ENCODE measurements at regions not wholly inside any gene's neighbourhood (a gene's known extent, or its start where the extent isn't known, plus 50 kb on each side); places are given as distances from the start of the nearest gene placed in this dataset.

DNA sequence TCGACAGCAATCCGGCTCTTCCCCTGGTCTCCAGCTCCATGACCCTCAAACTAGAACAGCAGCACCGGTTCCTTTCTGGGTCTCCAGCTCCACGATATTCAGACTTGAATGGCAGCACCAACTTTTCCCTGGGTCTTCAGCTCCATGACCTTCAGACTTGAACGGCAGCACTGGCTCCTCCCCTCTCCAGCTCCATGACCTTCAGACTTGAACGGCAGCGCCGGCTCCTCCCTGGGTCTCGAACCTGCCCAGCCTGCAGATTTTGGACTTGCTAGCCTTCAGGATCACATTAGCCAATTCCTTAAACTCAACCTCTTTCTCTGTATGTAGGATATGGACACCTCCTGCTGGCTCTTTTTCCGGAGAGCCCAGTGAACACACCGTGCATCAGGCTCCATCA, 350.9 kb downstream of the PREX1 start:
- Histone ChIP-seq H3K36me3 (no peaks in the 10 kb centered on the region), H3K4me1 (no peaks in the 10 kb centered on the region), H3K9me3 (no peaks in the 10 kb centered on the region), H3K27ac (replicated peaks in 1 of 4) (no peak overlapping the region), H3K4me3 (no peak overlapping the region), H3K27me3 (peaks cover 0 to 32% (median 0%) of the 10 kb centered on the region in 4 donors)
- intact Hi-C loops (cut with DNase I) = no loop called here
- DNase-seq (ENCODE audit: extremely low spot score) = no peak
- 86% methylated on average over 11 of the region's 11 CpGs for WGBS
- TF ChIP-seq, protein P1, sequence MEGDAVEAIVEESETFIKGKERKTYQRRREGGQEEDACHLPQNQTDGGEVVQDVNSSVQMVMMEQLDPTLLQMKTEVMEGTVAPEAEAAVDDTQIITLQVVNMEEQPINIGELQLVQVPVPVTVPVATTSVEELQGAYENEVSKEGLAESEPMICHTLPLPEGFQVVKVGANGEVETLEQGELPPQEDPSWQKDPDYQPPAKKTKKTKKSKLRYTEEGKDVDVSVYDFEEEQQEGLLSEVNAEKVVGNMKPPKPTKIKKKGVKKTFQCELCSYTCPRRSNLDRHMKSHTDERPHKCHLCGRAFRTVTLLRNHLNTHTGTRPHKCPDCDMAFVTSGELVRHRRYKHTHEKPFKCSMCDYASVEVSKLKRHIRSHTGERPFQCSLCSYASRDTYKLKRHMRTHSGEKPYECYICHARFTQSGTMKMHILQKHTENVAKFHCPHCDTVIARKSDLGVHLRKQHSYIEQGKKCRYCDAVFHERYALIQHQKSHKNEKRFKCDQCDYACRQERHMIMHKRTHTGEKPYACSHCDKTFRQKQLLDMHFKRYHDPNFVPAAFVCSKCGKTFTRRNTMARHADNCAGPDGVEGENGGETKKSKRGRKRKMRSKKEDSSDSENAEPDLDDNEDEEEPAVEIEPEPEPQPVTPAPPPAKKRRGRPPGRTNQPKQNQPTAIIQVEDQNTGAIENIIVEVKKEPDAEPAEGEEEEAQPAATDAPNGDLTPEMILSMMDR (IDR thresholded peaks at IDR 0.05) = no peak
- TF ChIP-seq POLR2A (IDR thresholded peaks at IDR 0.05; ENCODE audit: low read depth) (no peak), POLR2AphosphoS5 (IDR thresholded peaks at IDR 0.05) (no peak), EP300 (IDR thresholded peaks at IDR 0.05) (no peak)

DNA sequence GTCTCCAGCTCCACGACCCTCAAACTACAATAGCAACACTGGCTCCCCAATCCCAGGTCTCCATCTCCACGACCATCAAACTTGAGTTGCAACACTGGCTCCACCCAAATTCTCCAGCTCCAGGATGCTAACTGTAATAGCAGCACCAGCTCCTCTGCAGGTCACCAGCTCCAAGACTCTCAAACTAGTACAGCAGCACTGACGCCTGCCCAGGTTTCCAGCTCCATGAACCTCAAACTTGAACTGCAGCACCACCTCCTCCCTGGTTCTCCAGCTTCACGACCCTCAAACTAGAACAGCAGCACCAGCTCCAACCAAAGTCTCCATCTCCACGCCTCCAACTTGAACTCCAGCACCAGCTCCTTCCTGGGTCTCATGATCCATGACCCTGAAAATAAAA, 353.8 kb downstream of the PREX1 start:
- Histone ChIP-seq H3K4me1 (no peaks in the 10 kb centered on the region), H3K4me3 (no peak overlapping the region), H3K9me3 (no peaks in the 10 kb centered on the region), H3K27ac (replicated peaks in 1 of 4) (no peak overlapping the region), H3K36me3 (no peaks in the 10 kb centered on the region), H3K27me3 (peaks cover 0 to 34% (median 0%) of the 10 kb centered on the region in 4 donors)
- 89% methylated on average over 5 of the region's 5 CpGs for WGBS
- TF ChIP-seq POLR2A (IDR thresholded peaks at IDR 0.05; ENCODE audit: low read depth) (no peak), EP300 (IDR thresholded peaks at IDR 0.05) (no peak)
- intact Hi-C loops (cut with DNase I) = no loop called here
- no peak for DNase-seq (ENCODE audit: extremely low spot score)

GRCh38 chr20:48471759-48472408, 355.9 kb downstream of the PREX1 start:
- Histone ChIP-seq H3K4me3 (no peak overlapping the region), H3K27ac (replicated peaks in 1 of 4) (no peak overlapping the region), H3K9me3 (no peaks in the 10 kb centered on the region), H3K36me3 (no peaks in the 10 kb centered on the region), H3K4me1 (no peaks in the 10 kb centered on the region), H3K27me3 (peaks cover 0 to 25% (median 0%) of the 10 kb centered on the region in 4 donors)
- WGBS = 70% methylated on average over 9 of the region's 9 CpGs
- TF ChIP-seq EP300 (IDR thresholded peaks at IDR 0.05) = no peak
- no peak for TF ChIP-seq POLR2AphosphoS5 (IDR thresholded peaks at IDR 0.05)
- no peak for TF ChIP-seq POLR2A (IDR thresholded peaks at IDR 0.05; ENCODE audit: low read depth)
- TF ChIP-seq, protein P1 (IDR thresholded peaks at IDR 0.05) = no peak
- DNase-seq (ENCODE audit: extremely low spot score) = no peak
- intact Hi-C loops (cut with DNase I) = no loop called here

- Histone ChIP-seq H3K9me3 (no peaks in the 10 kb centered on the region), H3K27ac (replicated peaks in 1 of 4) (no peak overlapping the region), H3K4me3 (no peak overlapping the region), H3K4me1 (no peaks in the 10 kb centered on the region), H3K27me3 (peaks cover 0 to 25% (median 0%) of the 10 kb centered on the region in 4 donors), H3K36me3 (no peaks in the 10 kb centered on the region)
- 69% methylated on average over 5 of the region's 5 CpGs for WGBS
- DNase-seq (ENCODE audit: extremely low spot score) = no peak
- TF ChIP-seq EP300 (IDR thresholded peaks at IDR 0.05) (no peak), POLR2AphosphoS5 (IDR thresholded peaks at IDR 0.05) (no peak), POLR2A (IDR thresholded peaks at IDR 0.05; ENCODE audit: low read depth) (no peak)
- TF ChIP-seq, protein P1 (IDR thresholded peaks at IDR 0.05) = no peak
- intact Hi-C loops (cut with DNase I) = no loop called here
Observed at GRCh38 chr20:48471176-48471575, 356.6 kb downstream of the PREX1 start.

- TF ChIP-seq, protein P1 (IDR thresholded peaks at IDR 0.05) = no peak
- TF ChIP-seq EP300 (IDR thresholded peaks at IDR 0.05) = no peak
- TF ChIP-seq POLR2A (IDR thresholded peaks at IDR 0.05; ENCODE audit: low read depth) = no peak
- TF ChIP-seq POLR2AphosphoS5 (IDR thresholded peaks at IDR 0.05) = no peak
- 91% methylated on average over 3 of the region's 3 CpGs for WGBS
- no peak overlapping the region for H3K4me3 ChIP-seq
- no peaks in the 10 kb centered on the region for H3K4me1 ChIP-seq
- no peaks in the 10 kb centered on the region for H3K9me3 ChIP-seq
- H3K27ac ChIP-seq (replicated peaks in 1 of 4) = no peak overlapping the region
- H3K27me3 ChIP-seq = peaks cover 0 to 25% (median 0%) of the 10 kb centered on the region in 4 donors
- H3K36me3 ChIP-seq = no peaks in the 10 kb centered on the region
- intact Hi-C loops (cut with DNase I) = no loop called here
- no peak for DNase-seq (ENCODE audit: extremely low spot score)
Observed at GRCh38 chr20:48470141-48470540, 357.7 kb downstream of the PREX1 start.
